T47D (cell line): ENCODE measurements at regions not wholly inside any gene's neighbourhood (a gene's known extent, or its start where the extent isn't known, plus 50 kb on each side); places are given as distances from the start of the nearest gene placed in this dataset.

Source experiments
- DNase-seq, 2 experiments: peaks; one replicate each; pipeline versions ENCODE4 v3.0.0 to v3.0.0-alpha.2; 2011 to 2012; ENCODE audit warnings: low read depth in 1 of 2, low spot score in 1 of 2
- JUND ChIP-seq: IDR thresholded peaks from 2 replicates; pipeline ENCODE4 v1.6.1; 2012; ENCODE audit warnings: low read depth
- in situ Hi-C: cut with HindIII; loops from 2 replicates; pipeline ENCODE4 v1.10.0; 2016; ENCODE audit warnings: low sequenced_read_pairs, low pct_unique_long_range_greater_than_20kb

DNA sequence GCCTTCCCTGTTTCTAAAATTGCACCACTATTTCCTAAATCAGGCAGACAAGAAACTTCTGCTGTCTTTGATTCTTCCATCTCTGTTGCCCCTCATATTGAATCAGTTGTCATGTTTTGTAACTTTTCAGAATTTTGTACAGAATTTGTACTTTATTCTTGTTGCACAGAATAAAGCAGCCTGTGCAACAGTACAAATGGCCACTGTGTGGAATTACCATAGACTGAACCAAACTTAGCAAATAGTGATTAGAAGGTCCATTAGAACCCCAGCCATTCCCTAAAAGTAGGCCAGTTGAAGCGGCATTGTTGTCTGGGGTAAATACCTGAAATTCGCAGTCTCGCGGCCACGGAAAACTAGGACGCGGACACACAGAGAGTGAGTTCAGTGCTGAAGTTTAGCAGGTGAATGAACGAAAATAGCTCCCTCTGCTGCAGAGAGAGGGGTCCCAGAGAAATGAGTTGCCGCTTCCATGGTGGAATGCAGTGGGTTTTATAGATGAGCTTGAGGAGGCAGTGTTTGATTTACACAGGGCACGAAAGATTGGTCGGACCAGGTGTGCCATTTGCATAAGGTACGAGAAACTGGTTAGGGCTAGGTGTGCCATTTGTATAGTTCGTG, 71.8 kb downstream of the C4orf33 start:
- in situ Hi-C loops = no loop called here
- no peak for DNase-seq
- no peak for TF ChIP-seq JUND

DNA sequence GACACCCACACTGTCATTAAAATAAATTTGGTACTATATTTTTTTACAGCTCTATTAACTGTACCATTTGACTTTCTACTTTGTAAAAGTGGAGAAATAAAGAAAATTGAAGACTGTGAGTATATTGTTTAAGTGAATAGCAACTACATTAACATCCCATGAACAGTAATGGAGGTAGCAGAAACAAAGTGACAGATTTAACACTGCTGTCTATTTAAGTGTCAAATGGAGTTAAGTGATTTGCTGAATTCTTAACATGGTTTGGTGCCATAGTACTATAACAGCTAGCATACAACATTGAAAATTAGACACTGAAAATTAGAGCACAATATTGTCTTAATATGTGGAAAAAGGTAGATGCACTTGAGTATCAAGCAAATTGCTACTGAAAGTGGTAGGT, 76.2 kb downstream of the C4orf33 start:
- in situ Hi-C loops = no loop called here
- no peak for DNase-seq
- TF ChIP-seq JUND = no peak

DNA sequence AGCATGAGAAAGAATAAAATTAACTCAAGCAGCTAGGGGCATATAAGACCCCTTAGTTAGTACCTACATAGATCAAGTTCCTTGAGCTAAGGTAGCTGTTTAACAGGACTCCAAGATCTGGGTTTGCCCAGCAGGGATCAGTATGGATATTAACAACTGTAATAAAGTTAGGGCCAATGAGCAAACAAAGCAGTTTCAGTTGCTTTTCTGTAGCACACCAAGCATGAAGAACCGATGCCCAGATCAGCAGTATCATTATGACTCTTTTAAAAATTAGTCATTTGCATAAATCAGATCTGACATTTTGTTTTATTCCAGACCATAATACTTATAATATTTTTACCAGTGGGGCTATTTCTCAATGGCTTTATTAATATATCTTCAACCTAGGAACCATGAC, 80.9 kb downstream of the C4orf33 start:
- in situ Hi-C loops = no loop called here
- no peak for TF ChIP-seq JUND
- DNase-seq = no peak

DNA sequence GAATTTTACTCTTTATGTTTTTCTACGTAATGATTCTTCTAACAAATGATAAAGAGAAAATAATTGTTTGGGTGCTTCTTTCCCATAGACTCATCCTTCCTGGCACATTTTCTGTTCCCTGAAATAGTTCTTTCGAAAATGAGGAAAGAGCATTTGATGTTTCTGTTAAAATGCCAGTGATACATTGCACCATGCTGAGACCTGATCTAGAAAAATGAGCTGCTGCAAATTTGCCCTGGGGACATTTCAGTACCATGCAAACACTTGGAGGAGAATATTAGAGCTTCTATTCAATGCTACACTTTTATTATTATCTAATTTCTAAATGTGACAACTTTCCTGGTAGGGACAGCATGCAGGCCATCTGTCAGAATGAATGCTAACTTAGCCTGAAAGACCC, 83.3 kb downstream of the C4orf33 start:
- in situ Hi-C loops = no loop called here
- no peak for DNase-seq
- TF ChIP-seq JUND = no peak

DNA sequence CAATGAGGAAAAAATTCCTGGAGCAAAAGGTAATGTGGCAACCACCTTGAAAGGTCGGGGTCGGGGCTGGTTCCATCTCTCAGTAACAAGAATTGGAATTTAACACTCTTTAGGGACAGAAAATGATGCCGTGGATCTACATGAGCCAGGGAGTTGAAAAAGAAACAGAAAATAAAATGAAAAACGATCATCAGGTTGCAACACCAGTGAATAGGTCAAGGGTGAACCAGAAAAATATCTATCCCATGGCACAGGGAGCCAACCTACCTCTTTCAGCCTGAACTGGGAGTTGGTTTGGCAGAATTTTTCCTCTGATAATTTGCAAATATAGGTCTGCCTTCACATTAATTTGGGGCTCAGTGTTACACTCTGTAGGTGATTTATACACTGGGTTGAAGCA, 93.7 kb downstream of the C4orf33 start:
- in situ Hi-C loops = no loop called here
- no peak for DNase-seq
- no peak for TF ChIP-seq JUND

DNA sequence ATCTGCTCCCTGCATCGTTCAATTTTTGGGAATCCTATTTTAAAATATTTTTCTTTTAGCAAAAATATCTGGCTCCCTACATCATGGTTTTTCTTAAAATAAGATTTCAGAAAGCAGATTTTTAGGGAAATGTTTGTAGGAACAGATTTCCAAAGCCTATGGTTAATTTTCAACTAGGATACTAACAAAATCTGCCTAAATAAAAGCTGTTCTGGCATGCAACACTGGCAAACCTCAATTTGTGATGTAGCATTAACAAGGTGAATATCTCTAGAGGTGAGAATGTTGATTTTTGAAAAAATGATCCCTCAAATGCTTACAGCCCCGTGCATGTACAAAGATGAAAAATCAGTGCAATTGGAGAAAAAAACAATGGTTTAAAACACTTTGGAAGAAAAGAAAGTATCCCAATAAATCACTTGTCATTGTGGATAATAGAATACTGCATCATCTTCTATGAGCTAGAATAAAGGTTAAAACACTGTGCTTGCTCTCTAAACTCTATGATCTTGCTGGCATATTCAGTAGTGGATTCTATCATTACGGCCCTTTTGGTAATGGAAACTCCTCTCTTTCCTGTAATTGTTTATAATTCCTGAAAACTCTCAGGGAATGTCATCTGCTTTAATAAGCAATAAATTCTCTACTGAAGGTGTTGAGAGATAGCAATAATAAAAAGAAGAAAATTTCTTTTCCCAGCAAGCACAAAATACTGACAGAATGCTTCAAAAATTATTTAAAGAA, 97.6 kb downstream of the C4orf33 start:
- no peak for TF ChIP-seq JUND
- in situ Hi-C loops = no loop called here

DNA sequence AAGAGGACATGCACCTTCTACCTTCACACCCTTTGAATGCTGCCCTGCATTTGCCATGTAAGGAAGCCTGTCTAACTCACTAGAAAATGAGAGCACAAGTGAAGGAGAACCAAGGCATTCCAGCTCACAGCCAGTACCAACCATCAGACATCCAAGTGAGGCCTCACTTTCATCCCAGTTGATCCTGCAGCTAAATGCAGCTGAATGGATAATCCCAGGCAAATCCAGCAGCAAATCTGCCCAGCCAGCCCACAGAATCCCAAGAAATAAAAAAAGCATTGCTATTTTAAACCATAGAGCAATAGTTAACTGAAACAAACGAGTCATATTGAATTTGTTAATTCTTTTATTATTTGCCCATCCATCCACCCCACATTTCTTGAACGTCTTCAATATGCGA, 112.5 kb downstream of the C4orf33 start:
- TF ChIP-seq JUND = no peak

More for the DNA sequence above, 97.6 kb downstream of the C4orf33 start:
- no peak for DNase-seq

DNA sequence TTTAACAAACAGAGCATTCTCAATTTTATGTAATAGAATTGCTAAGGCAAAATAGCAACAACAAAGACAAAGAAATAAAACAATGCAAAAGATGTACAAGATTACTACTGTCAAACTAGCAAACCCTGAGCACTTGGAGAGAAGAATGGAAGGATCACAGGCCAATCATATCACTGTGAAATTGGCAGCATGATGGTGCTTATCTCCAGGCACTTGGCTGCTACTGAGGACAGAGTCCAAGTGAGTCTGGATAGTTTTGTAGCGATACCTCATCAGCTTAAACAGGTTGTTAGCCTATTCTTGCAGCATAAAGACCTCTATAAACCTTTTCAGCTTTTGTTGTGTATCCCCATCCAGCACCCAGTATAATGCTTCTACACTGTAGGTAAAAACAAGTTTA, 117.7 kb downstream of the C4orf33 start:
- in situ Hi-C loops = no loop called here
- no peak for TF ChIP-seq JUND

More for the DNA sequence above, 112.5 kb downstream of the C4orf33 start:
- DNase-seq = no peak
- in situ Hi-C loops = no loop called here

DNA sequence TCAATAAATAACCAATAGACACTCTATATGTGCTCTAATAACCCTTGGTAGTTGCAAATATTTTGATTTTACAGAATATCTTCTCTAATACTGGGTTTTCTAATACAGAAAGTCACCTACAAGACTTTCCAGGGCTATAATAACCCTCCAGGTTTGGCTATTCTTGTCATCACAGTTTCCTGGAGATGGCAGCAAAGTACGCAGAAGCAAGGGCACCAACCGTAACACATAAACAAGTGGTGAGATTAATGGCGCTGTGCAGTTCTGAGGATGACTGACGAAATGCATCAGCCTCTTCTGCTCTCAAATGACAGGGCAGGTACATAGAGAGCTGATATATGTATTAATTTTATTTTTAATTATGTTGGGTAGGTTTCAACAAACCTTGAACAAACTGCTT, 122.4 kb downstream of the C4orf33 start:
- no peak for TF ChIP-seq JUND
- in situ Hi-C loops = no loop called here
- peak in 1 of 2 experiments; percentile 60 for DNase-seq

More for the DNA sequence above, 117.7 kb downstream of the C4orf33 start:
- DNase-seq = no peak

DNA sequence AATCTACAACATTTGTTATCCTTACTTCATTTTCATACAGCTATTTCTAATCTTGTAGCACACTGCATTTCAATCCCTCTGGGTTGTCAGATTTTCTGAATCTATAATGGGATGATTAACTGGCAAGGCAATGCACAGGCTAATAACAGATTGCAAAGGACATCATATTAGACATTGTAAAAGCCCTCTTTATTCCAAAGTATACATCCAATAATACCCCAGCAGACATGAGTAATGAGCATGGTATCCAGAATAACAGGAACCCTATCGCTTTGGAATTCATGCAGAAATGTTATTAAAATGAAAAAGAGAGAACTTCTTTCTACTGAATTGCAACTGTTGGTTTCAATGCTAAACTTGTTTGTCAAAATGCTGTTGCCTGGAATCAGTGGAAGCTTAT, 122.9 kb downstream of the C4orf33 start:
- TF ChIP-seq JUND = no peak
- in situ Hi-C loops = no loop called here
- no peak for DNase-seq

DNA sequence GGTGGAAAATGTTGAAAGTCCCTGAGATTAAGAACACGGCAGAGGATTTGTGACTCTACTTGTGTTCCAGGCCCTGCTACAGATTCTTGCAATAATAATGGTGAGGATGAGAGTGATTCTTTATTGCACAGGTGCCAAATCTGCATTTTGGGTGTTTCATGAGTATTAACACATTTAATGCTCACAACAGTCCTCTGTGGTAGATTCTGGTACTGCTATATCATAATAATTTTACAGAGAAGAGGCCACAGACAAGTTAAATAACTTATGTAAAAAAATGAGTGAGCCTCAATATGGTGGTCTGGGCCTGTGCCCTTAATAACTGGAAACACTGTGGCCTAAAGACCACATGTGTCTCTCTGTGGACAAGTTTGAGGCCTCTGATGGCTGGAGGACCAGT, 124.3 kb downstream of the C4orf33 start:
- no peak for DNase-seq
- TF ChIP-seq JUND = no peak
- in situ Hi-C loops = no loop called here

DNA sequence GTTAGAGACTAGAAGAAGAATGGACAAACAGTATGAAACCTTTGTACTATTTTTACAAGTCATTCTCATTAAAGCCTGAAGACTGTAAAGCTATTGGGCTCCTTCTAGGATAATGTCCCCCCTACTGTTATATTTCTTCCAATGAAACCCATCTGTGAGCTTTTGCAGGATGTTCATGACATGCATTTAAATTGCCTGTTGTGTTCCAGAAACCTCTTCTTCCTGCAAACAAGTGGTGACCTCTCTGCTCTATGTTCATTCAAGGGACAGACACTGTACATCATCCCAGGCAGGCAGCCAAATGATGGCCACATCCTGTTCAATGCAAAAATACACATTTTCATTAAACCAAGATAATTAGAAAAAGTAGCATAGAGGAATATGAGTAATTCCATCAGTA, 128.0 kb downstream of the C4orf33 start:
- DNase-seq = no peak
- in situ Hi-C loops = no loop called here
- no peak for TF ChIP-seq JUND

DNA sequence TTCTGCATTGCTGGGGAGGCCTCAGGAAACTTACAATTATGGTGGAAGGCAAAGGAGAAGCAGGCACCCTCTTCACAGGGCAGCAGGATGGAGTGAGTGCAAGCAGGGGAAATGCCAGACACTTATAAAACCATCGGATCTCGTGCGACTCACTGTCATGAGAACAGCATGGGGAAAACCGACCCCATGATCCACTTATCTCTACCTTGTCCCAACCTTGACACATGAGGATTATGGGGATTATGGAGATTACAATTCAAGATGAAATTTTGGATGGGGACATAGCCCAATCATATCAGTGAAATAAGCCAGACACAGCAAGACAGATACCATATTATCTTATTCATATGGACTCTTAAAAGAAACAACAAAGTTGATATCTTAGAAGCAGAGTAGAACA, 134.9 kb downstream of the C4orf33 start:
- no peak for TF ChIP-seq JUND
- DNase-seq = no peak
- in situ Hi-C loops = no loop called here
